ENCODE measurements at regions not wholly inside any gene's neighbourhood (a gene's known extent, or its start where the extent isn't known, plus 50 kb on each side); places are given as distances from the start of the nearest gene placed in this dataset.

GRCh38 chr6:9439621-9440330 lies 975.1 kb downstream of the TFAP2A start:
- H3K79me1 ChIP-seq (ENCODE audit: insufficient read depth, low read depth, low read length, poor library complexity, severe bottlenecking), result no peaks in the 10 kb centered on the region
- no peaks in the 10 kb centered on the region for H4K20me1 ChIP-seq (ENCODE audit: control insufficient read depth, insufficient read depth, insufficient read length)
- no peak overlapping the region for H4K8ac ChIP-seq (replicated peaks; ENCODE audit: insufficient read length, low read depth, low read length)
- H2BK5ac ChIP-seq (ENCODE audit: insufficient read length, low read length), result no peak overlapping the region
- no peaks in the 10 kb centered on the region for H3K23me2 ChIP-seq (ENCODE audit: insufficient read length, low read depth, low read length, poor library complexity, severe bottlenecking)
- no peak overlapping the region for H3K27ac Mint-ChIP-seq
- H4K5ac ChIP-seq (ENCODE audit: insufficient read length, low read depth, low read length), result no peak overlapping the region
- H3K4me1 Mint-ChIP-seq, result peaks cover 2 to 11% of the 10 kb centered on the region in 2 experiments; a peak in 2 of 4 replicates
- WGBS (ENCODE audit: extremely low coverage, insufficient read length, low lambda C conversion rate), result no CpG with 5 or more reads among the region's 1 CpG
- H3K14ac ChIP-seq (ENCODE audit: insufficient read depth, low read length), result no peak overlapping the region
- H3K4me1 ChIP-seq (ENCODE audit: insufficient read depth, low read length), result no peaks in the 10 kb centered on the region; the same call in 1 of the 2 replicates
- no peak overlapping the region for H3T11ph ChIP-seq (ENCODE audit: low read length)
- no peak overlapping the region for H2BK20ac ChIP-seq (ENCODE audit: low read depth, low read length, poor library complexity, severe bottlenecking)
- no peak overlapping the region for H3K27ac ChIP-seq (ENCODE audit: insufficient read length, low read depth, low read length)
- H2BK12ac ChIP-seq (ENCODE audit: insufficient read length, low read depth, low read length), result no peak overlapping the region
- H3K27me3 Mint-ChIP-seq (ENCODE audit: low read depth), result no peaks in the 10 kb centered on the region; the same call in 1 of the 2 replicates
- H3K27me3 ChIP-seq (ENCODE audit: insufficient read depth, low read length), result no peaks in the 10 kb centered on the region
- H3K9me3 Mint-ChIP-seq, result peaks cover 29 to 31% of the 10 kb centered on the region in 2 experiments
- H2AK5ac ChIP-seq (ENCODE audit: insufficient read length, low read length), result no peak overlapping the region
- no peak for TF ChIP-seq CTCF (conservative IDR thresholded peaks at IDR 0.05)
- no peak overlapping the region for H3K9ac ChIP-seq (ENCODE audit: extremely low read depth, insufficient read length, low read length)
- no peak overlapping the region for H2AFZ ChIP-seq (ENCODE audit: low read length)
- no peak overlapping the region for H2BK120ac ChIP-seq (ENCODE audit: low read depth, low read length, poor library complexity, severe bottlenecking)
- no peak overlapping the region for H2BK15ac ChIP-seq (ENCODE audit: low read depth, low read length)
- no peak for DNase-seq
- no peaks in the 10 kb centered on the region for H3K79me2 ChIP-seq (ENCODE audit: insufficient read depth, low read length)
- H3K4ac ChIP-seq (ENCODE audit: low read depth, low read length), result no peak overlapping the region
- no peak overlapping the region for H3K4me3 Mint-ChIP-seq
- H4K91ac ChIP-seq (ENCODE audit: insufficient read length, low read depth, low read length), result no peak overlapping the region
- no peak overlapping the region for H3K18ac ChIP-seq (ENCODE audit: insufficient read length, low read depth, low read length)
- no peaks in the 10 kb centered on the region for H3K9me3 ChIP-seq (ENCODE audit: control insufficient read depth, low read depth, low read length)
- H3K56ac ChIP-seq (ENCODE audit: insufficient read length, low read depth, low read length), result no peak overlapping the region
- H3K23ac ChIP-seq (ENCODE audit: insufficient read length, low read depth, low read length), result no peak overlapping the region
- peaks cover 14 to 28% (median 15%) of the 10 kb centered on the region in 3 experiments for H3K36me3 Mint-ChIP-seq (ENCODE audit: insufficient read depth in 1 of 3, low read depth in 3 of 3)
- no peak overlapping the region for H3K4me2 ChIP-seq (ENCODE audit: insufficient read depth, insufficient read length, low read length)

Data from H9 (cell line).